Neural cell (in vitro differentiated cells): ENCODE measurements at regions not wholly inside any gene's neighbourhood (a gene's known extent, or its start where the extent isn't known, plus 50 kb on each side); places are given as distances from the start of the nearest gene placed in this dataset.

Experiments used
- H2AFZ ChIP-seq: fragments of 200-600, 300-800 bp; sonication (generic), shearing (Covaris generic); 2 replicates; pipeline ENCODE4 v1.6.0; 2014; ENCODE audit warnings: low read depth, mild to moderate bottlenecking, antibody characterized with exemption, low read length, moderate library complexity
- H3F3A ChIP-seq: fragments of 200-600 bp; shearing (Covaris generic); 2 replicates; pipeline ENCODE4 v1.6.1; 2016; ENCODE audit warnings: mild to moderate bottlenecking, moderate library complexity, mixed read lengths, antibody characterized with exemption, low read length; ENCODE audit not compliant: insufficient read depth, poor library complexity, severe bottlenecking
- H3K27ac ChIP-seq: fragments of 200-600, 300-800 bp; sonication (generic), shearing (Covaris generic); 2 replicates; pipeline ENCODE4 v1.5.1; 2014; ENCODE audit warnings: mild to moderate bottlenecking, low read length, moderate library complexity
- H3K27me3 ChIP-seq: fragments of 300-800, 200-600 bp; sonication (generic), shearing (Covaris generic); 2 replicates; pipeline ENCODE4 v1.6.0; 2014; ENCODE audit warnings: mild to moderate bottlenecking, low read depth, low read length, moderate library complexity; ENCODE audit not compliant: insufficient read depth
- H3K36me3 ChIP-seq: fragments of 300-800, 200-600 bp; sonication (generic), shearing (Covaris generic); 2 replicates; pipeline ENCODE4 v1.5.1; 2014; ENCODE audit warnings: mild to moderate bottlenecking, antibody characterized with exemption, low read length, moderate library complexity; ENCODE audit not compliant: insufficient read depth
- H3K4me2 ChIP-seq: fragments of 300-800, 200-600 bp; sonication (generic), shearing (Covaris generic); 2 replicates; pipeline ENCODE4 v1.6.0; 2014; ENCODE audit warnings: mild to moderate bottlenecking, low read length
- H3K4me3 ChIP-seq: fragments of 300-800, 200-600 bp; sonication (generic), shearing (Covaris generic); 2 replicates; pipeline ENCODE4 v1.5.1; 2014; ENCODE audit warnings: mild to moderate bottlenecking, low read length, moderate library complexity
- H3K79me2 ChIP-seq: fragments of 200-600 bp; shearing (Covaris generic); replicated peaks from 2 replicates; pipeline ENCODE4 v1.6.0; 2014; ENCODE audit warnings: mild to moderate bottlenecking, low read length, moderate library complexity; ENCODE audit not compliant: insufficient read depth
- H3K9ac ChIP-seq: fragments of 300-800, 200-600 bp; sonication (generic), shearing (Covaris generic); 2 replicates; pipeline ENCODE4 v1.6.1; 2016; ENCODE audit warnings: mild to moderate bottlenecking, low read length, mixed read lengths
- H3K9me2 ChIP-seq: fragments of 200-600 bp; shearing (Covaris generic); 2 replicates; pipeline ENCODE4 v1.6.1; 2016; ENCODE audit warnings: mild to moderate bottlenecking, low read length, mixed read lengths; ENCODE audit not compliant: insufficient read depth
- H3K9me3 ChIP-seq: fragments of 200-600, 300-800 bp; sonication (generic), shearing (Covaris generic); 2 replicates; pipeline ENCODE4 v1.6.1; 2016; ENCODE audit warnings: mild to moderate bottlenecking, mixed run types, low read length, moderate library complexity, mixed read lengths
- H4K20me1 ChIP-seq: fragments of 200-600 bp; shearing (Covaris generic); 2 replicates; pipeline ENCODE4 v1.6.1; 2016; ENCODE audit warnings: mild to moderate bottlenecking, mixed run types; ENCODE audit not compliant: insufficient read depth
- EP300 ChIP-seq: fragments of 450-650 bp; conservative IDR thresholded peaks from 2 replicates; pipeline ENCODE4 v1.6.1; 2014; ENCODE audit warnings: antibody characterized with exemption, mild to moderate bottlenecking, moderate library complexity; ENCODE audit not compliant: poor library complexity, severe bottlenecking
- EZH2 ChIP-seq: fragments of 200-600, 300-800 bp; shearing (Covaris generic), sonication (generic); IDR thresholded peaks from 2 replicates; pipeline ENCODE4 v1.6.1; 2014; ENCODE audit warnings: antibody characterized with exemption, low read length, borderline replicate concordance, mild to moderate bottlenecking; ENCODE audit not compliant: insufficient read depth, poor library complexity, severe bottlenecking
- MXI1 ChIP-seq: fragments of 450-650 bp; conservative IDR thresholded peaks from 2 replicates; pipeline ENCODE4 v1.6.1; 2014; ENCODE audit warnings: antibody characterized with exemption, mild to moderate bottlenecking; ENCODE audit not compliant: poor library complexity, severe bottlenecking
- POLR2AphosphoS5 ChIP-seq: IDR thresholded peaks from 2 replicates; pipeline ENCODE4 v1.6.1; 2012
- RAD21 ChIP-seq: fragments of 450-650 bp; conservative IDR thresholded peaks from 2 replicates; pipeline ENCODE4 v1.6.1; 2014; ENCODE audit warnings: antibody characterized with exemption, mild to moderate bottlenecking, moderate library complexity
- SMC3 ChIP-seq: fragments of 450-650 bp; conservative IDR thresholded peaks from 2 replicates; pipeline ENCODE4 v1.6.1; 2014; ENCODE audit warnings: antibody characterized with exemption, mild to moderate bottlenecking, moderate library complexity; ENCODE audit not compliant: poor library complexity
- TAF1 ChIP-seq: IDR thresholded peaks from 2 replicates; pipeline ENCODE4 v1.6.1; 2012; ENCODE audit warnings: low read depth
- TF ChIP-seq, protein P1 (sequence below): IDR thresholded peaks from 2 replicates; pipeline ENCODE4 v1.6.1; 2012; ENCODE audit warnings: borderline replicate concordance
- TF ChIP-seq, protein P2 (sequence below): fragments of 450-650 bp; IDR thresholded peaks from 2 replicates; pipeline ENCODE4 v1.5.1; 2014; ENCODE audit warnings: antibody characterized with exemption, mild to moderate bottlenecking, moderate library complexity; ENCODE audit not compliant: poor library complexity, severe bottlenecking

DNA sequence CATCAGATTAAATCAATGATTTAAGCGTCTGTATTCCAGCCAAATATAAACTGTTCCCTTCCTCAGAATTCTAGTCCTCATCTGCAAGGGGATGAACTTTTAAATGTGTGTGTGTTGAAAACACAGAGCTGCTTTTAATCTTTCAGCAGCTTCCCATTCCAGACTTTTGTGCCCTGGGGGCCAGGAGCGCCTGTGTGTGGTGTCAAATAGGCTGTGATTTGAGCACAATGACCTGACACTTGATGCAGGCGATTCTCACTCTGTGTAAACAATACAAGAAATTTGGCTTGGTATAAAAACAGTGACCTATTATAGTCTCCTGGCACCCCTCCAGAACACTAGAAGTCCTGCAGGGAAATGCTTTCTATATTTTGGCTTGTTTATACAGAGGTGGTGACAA lies 274.6 kb upstream of the ROPN1 start:
- Histone ChIP-seq H4K20me1 (no peaks in the 10 kb centered on the region), H3K27me3 (no peaks in the 10 kb centered on the region), H3K4me2 (no peak overlapping the region), H3K79me2 (no peaks in the 10 kb centered on the region), H2AFZ (no peak overlapping the region), H3K9me2 (no peaks in the 10 kb centered on the region), H3K4me3 (no peak overlapping the region), H3K9ac (no peak overlapping the region), H3K27ac (no peak overlapping the region), H3F3A (no peaks in the 10 kb centered on the region), H3K36me3 (peaks cover 6% of the 10 kb centered on the region), H3K9me3 (no peaks in the 10 kb centered on the region)
- TF ChIP-seq MXI1 = no peak

DNA sequence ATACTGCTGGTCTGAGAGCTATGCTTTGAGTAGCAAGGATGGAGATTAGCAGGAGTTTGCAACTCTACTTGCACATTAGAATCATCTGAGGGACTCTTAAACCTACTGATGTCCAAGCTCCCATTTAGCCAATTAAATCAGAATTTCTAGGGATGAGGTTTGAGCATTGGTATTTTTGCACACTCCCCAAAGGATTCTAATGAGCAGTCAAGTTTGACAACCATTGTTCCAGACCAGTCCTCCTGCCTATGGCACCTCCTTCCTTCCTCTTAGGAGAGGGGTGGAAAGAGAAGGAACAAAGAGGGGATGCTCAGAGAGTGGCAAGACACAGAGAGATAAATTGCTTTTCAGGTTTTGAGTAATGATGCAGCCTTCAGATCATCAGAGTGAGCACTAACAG lies 275.5 kb upstream of the ROPN1 start:
- H3K9me3 ChIP-seq = no peaks in the 10 kb centered on the region
- H3K79me2 ChIP-seq = no peaks in the 10 kb centered on the region
- H3K36me3 ChIP-seq = peaks cover 6% of the 10 kb centered on the region
- no peak for TF ChIP-seq POLR2AphosphoS5
- H2AFZ ChIP-seq = no peak overlapping the region
- no peaks in the 10 kb centered on the region for H3K27me3 ChIP-seq
- H3K4me2 ChIP-seq = no peak overlapping the region
- H3F3A ChIP-seq = no peaks in the 10 kb centered on the region
- H3K9ac ChIP-seq = no peak overlapping the region
- H4K20me1 ChIP-seq = no peaks in the 10 kb centered on the region
- H3K4me3 ChIP-seq = no peak overlapping the region
- no peaks in the 10 kb centered on the region for H3K9me2 ChIP-seq
- H3K27ac ChIP-seq = no peak overlapping the region

DNA sequence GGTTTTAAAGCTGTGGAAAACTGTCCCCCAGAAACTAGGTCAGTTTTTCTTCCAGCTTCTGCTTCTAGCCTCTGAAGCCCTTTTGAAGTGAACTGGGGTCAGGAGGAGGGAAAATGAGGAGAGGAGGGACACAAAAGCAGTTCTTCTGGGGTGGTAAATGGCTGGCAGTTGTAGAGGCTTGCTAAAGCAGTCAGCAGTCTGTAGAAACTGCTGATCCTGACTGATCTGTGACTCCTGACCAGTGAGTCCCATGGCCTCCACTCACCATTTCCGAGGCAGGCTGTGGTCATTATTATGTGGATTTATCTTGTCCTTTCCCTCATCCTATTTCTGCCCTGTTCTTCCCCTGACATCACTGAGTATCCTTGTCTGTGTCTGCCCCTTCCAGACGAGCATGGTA lies 276.4 kb upstream of the ROPN1 start:
- Histone ChIP-seq H3K9me3 (no peaks in the 10 kb centered on the region), H3K36me3 (peaks cover 6% of the 10 kb centered on the region), H3K27ac (no peak overlapping the region), H3F3A (no peaks in the 10 kb centered on the region), H3K9me2 (no peaks in the 10 kb centered on the region), H3K4me2 (no peak overlapping the region), H3K9ac (no peak overlapping the region), H4K20me1 (no peaks in the 10 kb centered on the region), H2AFZ (no peak overlapping the region), H3K27me3 (no peaks in the 10 kb centered on the region), H3K4me3 (no peak overlapping the region), H3K79me2 (no peaks in the 10 kb centered on the region)
- TF ChIP-seq, protein P1, sequence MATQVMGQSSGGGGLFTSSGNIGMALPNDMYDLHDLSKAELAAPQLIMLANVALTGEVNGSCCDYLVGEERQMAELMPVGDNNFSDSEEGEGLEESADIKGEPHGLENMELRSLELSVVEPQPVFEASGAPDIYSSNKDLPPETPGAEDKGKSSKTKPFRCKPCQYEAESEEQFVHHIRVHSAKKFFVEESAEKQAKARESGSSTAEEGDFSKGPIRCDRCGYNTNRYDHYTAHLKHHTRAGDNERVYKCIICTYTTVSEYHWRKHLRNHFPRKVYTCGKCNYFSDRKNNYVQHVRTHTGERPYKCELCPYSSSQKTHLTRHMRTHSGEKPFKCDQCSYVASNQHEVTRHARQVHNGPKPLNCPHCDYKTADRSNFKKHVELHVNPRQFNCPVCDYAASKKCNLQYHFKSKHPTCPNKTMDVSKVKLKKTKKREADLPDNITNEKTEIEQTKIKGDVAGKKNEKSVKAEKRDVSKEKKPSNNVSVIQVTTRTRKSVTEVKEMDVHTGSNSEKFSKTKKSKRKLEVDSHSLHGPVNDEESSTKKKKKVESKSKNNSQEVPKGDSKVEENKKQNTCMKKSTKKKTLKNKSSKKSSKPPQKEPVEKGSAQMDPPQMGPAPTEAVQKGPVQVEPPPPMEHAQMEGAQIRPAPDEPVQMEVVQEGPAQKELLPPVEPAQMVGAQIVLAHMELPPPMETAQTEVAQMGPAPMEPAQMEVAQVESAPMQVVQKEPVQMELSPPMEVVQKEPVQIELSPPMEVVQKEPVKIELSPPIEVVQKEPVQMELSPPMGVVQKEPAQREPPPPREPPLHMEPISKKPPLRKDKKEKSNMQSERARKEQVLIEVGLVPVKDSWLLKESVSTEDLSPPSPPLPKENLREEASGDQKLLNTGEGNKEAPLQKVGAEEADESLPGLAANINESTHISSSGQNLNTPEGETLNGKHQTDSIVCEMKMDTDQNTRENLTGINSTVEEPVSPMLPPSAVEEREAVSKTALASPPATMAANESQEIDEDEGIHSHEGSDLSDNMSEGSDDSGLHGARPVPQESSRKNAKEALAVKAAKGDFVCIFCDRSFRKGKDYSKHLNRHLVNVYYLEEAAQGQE = no peak
- no peak for TF ChIP-seq RAD21
- no peak for TF ChIP-seq EP300
- no peak for TF ChIP-seq TAF1
- no peak for TF ChIP-seq POLR2AphosphoS5
- TF ChIP-seq EZH2 = no peak
- TF ChIP-seq MXI1 = no peak
- no peak for TF ChIP-seq SMC3
- TF ChIP-seq, protein P2, sequence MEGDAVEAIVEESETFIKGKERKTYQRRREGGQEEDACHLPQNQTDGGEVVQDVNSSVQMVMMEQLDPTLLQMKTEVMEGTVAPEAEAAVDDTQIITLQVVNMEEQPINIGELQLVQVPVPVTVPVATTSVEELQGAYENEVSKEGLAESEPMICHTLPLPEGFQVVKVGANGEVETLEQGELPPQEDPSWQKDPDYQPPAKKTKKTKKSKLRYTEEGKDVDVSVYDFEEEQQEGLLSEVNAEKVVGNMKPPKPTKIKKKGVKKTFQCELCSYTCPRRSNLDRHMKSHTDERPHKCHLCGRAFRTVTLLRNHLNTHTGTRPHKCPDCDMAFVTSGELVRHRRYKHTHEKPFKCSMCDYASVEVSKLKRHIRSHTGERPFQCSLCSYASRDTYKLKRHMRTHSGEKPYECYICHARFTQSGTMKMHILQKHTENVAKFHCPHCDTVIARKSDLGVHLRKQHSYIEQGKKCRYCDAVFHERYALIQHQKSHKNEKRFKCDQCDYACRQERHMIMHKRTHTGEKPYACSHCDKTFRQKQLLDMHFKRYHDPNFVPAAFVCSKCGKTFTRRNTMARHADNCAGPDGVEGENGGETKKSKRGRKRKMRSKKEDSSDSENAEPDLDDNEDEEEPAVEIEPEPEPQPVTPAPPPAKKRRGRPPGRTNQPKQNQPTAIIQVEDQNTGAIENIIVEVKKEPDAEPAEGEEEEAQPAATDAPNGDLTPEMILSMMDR = no peak
